ENCODE measurements at regions not wholly inside any gene's neighbourhood (a gene's known extent, or its start where the extent isn't known, plus 50 kb on each side); places are given as distances from the start of the nearest gene placed in this dataset.

GRCh38 chr5:36355516-36355915 lies 53.8 kb upstream of the RANBP3L start:
- DNase-seq: no peak

- DNase-seq: no peak
Observed at GRCh38 chr5:36356915-36357314, 55.2 kb upstream of the RANBP3L start.

GRCh38 chr5:36357391-36357975 lies 55.8 kb upstream of the RANBP3L start:
- DNase-seq: no peak

- DNase-seq: no peak
Observed at GRCh38 chr5:36359267-36359666, 57.6 kb upstream of the RANBP3L start.

GRCh38 chr5:36360307-36360706 lies 58.6 kb upstream of the RANBP3L start:
- DNase-seq: no peak

- no peak for DNase-seq
Observed at GRCh38 chr5:36363101-36363500, 61.4 kb upstream of the RANBP3L start.

GRCh38 chr5:36363744-36364143 lies 62.0 kb upstream of the RANBP3L start:
- DNase-seq: no peak

- DNase-seq: no peak
Observed at GRCh38 chr5:36364473-36364872, 62.8 kb upstream of the RANBP3L start.

GRCh38 chr5:36365896-36366295 lies 64.2 kb upstream of the RANBP3L start:
- DNase-seq: no peak

- no peak for DNase-seq
Observed at GRCh38 chr5:36366883-36367282, 65.2 kb upstream of the RANBP3L start.

GRCh38 chr5:36367524-36367923 lies 65.8 kb upstream of the RANBP3L start:
- no peak for DNase-seq

- no peak for DNase-seq
Observed at GRCh38 chr5:36369219-36369690, 67.6 kb upstream of the RANBP3L start.

GRCh38 chr5:36370073-36370472 lies 68.4 kb upstream of the RANBP3L start:
- no peak for DNase-seq

GRCh38 chr5:36371366-36371765 lies 69.7 kb upstream of the RANBP3L start:
- DNase-seq: no peak

GRCh38 chr5:36373527-36374086 lies 71.9 kb upstream of the RANBP3L start:
- DNase-seq: no peak

GRCh38 chr5:36374266-36374862 lies 72.7 kb upstream of the RANBP3L start:
- DNase-seq: no peak

- DNase-seq: no peak
Observed at GRCh38 chr5:36377192-36377591, 75.5 kb upstream of the RANBP3L start.

GRCh38 chr5:36378551-36378950 lies 76.8 kb upstream of the RANBP3L start:
- no peak for DNase-seq

GRCh38 chr5:36382890-36383289 lies 81.2 kb upstream of the RANBP3L start:
- DNase-seq: no peak

- DNase-seq: no peak
Observed at GRCh38 chr5:36383942-36384341, 82.2 kb upstream of the RANBP3L start.

- DNase-seq: no peak
Observed at GRCh38 chr5:36384845-36385244, 83.1 kb upstream of the RANBP3L start.

GRCh38 chr5:36385495-36385894 lies 83.8 kb upstream of the RANBP3L start:
- no peak for DNase-seq

- no peak for DNase-seq
Observed at GRCh38 chr5:36388288-36388687, 86.6 kb upstream of the RANBP3L start.

GRCh38 chr5:36389245-36389644 lies 87.5 kb upstream of the RANBP3L start:
- DNase-seq: no peak

GRCh38 chr5:36390640-36391039 lies 88.9 kb upstream of the RANBP3L start:
- DNase-seq: no peak
